ENCODE measurements at regions not wholly inside any gene's neighbourhood (a gene's known extent, or its start where the extent isn't known, plus 50 kb on each side); places are given as distances from the start of the nearest gene placed in this dataset.

DNA sequence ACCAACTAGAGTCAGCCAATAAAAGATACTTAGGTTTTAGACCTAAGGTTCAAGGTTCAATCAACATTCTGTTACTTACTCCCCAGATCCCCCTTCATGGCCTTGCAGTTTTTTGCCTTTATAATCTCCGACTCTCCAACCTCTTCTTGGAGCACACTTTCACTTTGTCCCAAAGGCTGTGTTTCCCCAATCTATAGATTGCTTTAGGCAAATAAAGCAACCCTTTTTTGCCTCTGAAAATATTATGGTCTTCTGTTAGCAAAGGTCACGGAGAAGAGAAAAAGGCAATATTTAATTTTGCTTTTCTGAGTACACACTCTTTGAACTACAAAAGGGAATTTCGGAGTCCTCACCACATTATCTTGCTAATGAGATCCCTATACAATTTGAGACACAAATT, 268.1 kb downstream of the PLOD2 start:
- H3K9me3 Mint-ChIP-seq (ENCODE audit: unreplicated experiment): no peaks in the 10 kb centered on the region
- H3K4me3 Mint-ChIP-seq (ENCODE audit: unreplicated experiment): no peak overlapping the region
- H3K36me3 Mint-ChIP-seq (ENCODE audit: insufficient read depth, unreplicated experiment): no peaks in the 10 kb centered on the region
- no peak for DNase-seq (ENCODE audit: unreplicated experiment)
- TF ChIP-seq CTCF (IDR thresholded peaks at IDR 0.05; ENCODE audit: unreplicated experiment): no peak
- H3K4me1 Mint-ChIP-seq (ENCODE audit: insufficient read depth, unreplicated experiment): no peaks in the 10 kb centered on the region
- H3K27me3 Mint-ChIP-seq (ENCODE audit: insufficient read depth, unreplicated experiment): peaks cover 50% of the 10 kb centered on the region
- POLR2A ChIA-PET: no interaction called here
- CTCF ChIA-PET: no interaction called here
- H3K27ac Mint-ChIP-seq (ENCODE audit: low read depth, unreplicated experiment): no peak overlapping the region
- no TSS peak for BruUV-seq (replicated peaks)
- intact Hi-C loops (cut with micrococcal nuclease): no loop called here

GRCh38 chr3:145893331-145893730, 267.7 kb downstream of the PLOD2 start:
- H3K9me3 Mint-ChIP-seq (ENCODE audit: unreplicated experiment): no peaks in the 10 kb centered on the region
- H3K27me3 Mint-ChIP-seq (ENCODE audit: insufficient read depth, unreplicated experiment): peaks cover 50% of the 10 kb centered on the region
- H3K4me3 Mint-ChIP-seq (ENCODE audit: unreplicated experiment): no peak overlapping the region
- no peaks in the 10 kb centered on the region for H3K36me3 Mint-ChIP-seq (ENCODE audit: insufficient read depth, unreplicated experiment)
- intact Hi-C loops (cut with micrococcal nuclease): no loop called here
- H3K27ac Mint-ChIP-seq (ENCODE audit: low read depth, unreplicated experiment): no peak overlapping the region
- ChIA-PET POLR2A (no interaction called here), CTCF (no interaction called here)
- BruUV-seq (replicated peaks): no TSS peak
- TF ChIP-seq CTCF (IDR thresholded peaks at IDR 0.05; ENCODE audit: unreplicated experiment): no peak
- DNase-seq (ENCODE audit: unreplicated experiment): no peak
- no peaks in the 10 kb centered on the region for H3K4me1 Mint-ChIP-seq (ENCODE audit: insufficient read depth, unreplicated experiment)

GRCh38 chr3:145898487-145898886, 262.5 kb downstream of the PLOD2 start:
- BruUV-seq (replicated peaks): no TSS peak
- DNase-seq (ENCODE audit: unreplicated experiment): no peak
- ChIA-PET POLR2A (interaction anchor here (0.5 kb wide), 1 partner anchor 14 kb away, joined by 3 read pairs; no protein-coding TSS in a partner anchor), CTCF (no interaction called here)
- Mint-ChIP-seq H3K9me3 (ENCODE audit: unreplicated experiment) (no peaks in the 10 kb centered on the region), H3K4me3 (ENCODE audit: unreplicated experiment) (no peak overlapping the region), H3K27me3 (ENCODE audit: insufficient read depth, unreplicated experiment) (peaks cover 26% of the 10 kb centered on the region), H3K4me1 (ENCODE audit: insufficient read depth, unreplicated experiment) (no peaks in the 10 kb centered on the region), H3K27ac (ENCODE audit: low read depth, unreplicated experiment) (no peak overlapping the region), H3K36me3 (ENCODE audit: insufficient read depth, unreplicated experiment) (no peaks in the 10 kb centered on the region)
- TF ChIP-seq CTCF (IDR thresholded peaks at IDR 0.05; ENCODE audit: unreplicated experiment): no peak
- intact Hi-C loops (cut with micrococcal nuclease): no loop called here

GRCh38 chr3:145899241-145899640, 261.7 kb downstream of the PLOD2 start:
- no peaks in the 10 kb centered on the region for H3K9me3 Mint-ChIP-seq (ENCODE audit: unreplicated experiment)
- no peaks in the 10 kb centered on the region for H3K36me3 Mint-ChIP-seq (ENCODE audit: insufficient read depth, unreplicated experiment)
- no peak overlapping the region for H3K4me3 Mint-ChIP-seq (ENCODE audit: unreplicated experiment)
- CTCF ChIA-PET: no interaction called here
- intact Hi-C loops (cut with micrococcal nuclease): no loop called here
- no peak for TF ChIP-seq CTCF (IDR thresholded peaks at IDR 0.05; ENCODE audit: unreplicated experiment)
- H3K27ac Mint-ChIP-seq (ENCODE audit: low read depth, unreplicated experiment): no peak overlapping the region
- peak; percentile 33 for DNase-seq (ENCODE audit: unreplicated experiment)
- peaks cover 18% of the 10 kb centered on the region for H3K27me3 Mint-ChIP-seq (ENCODE audit: insufficient read depth, unreplicated experiment)
- POLR2A ChIA-PET: no interaction called here
- no TSS peak for BruUV-seq (replicated peaks)
- H3K4me1 Mint-ChIP-seq (ENCODE audit: insufficient read depth, unreplicated experiment): no peaks in the 10 kb centered on the region
